Stimulated activated CD8-positive, alpha-beta memory T cell treated with anti-CD3 and anti-CD28 coated beads, Interleukin-7, amount 100 ng/mL, for 4 hours (primary cell): ENCODE measurements at regions not wholly inside any gene's neighbourhood (a gene's known extent, or its start where the extent isn't known, plus 50 kb on each side); places are given as distances from the start of the nearest gene placed in this dataset.

ENCODE experiments used
- DNase-seq, 2 donors: peaks; one replicate each; pipeline ENCODE4 v3.0.0-alpha.2; 2020; ENCODE audit warnings: low read depth in 2 of 2

- no peak for DNase-seq
These were observed 406.8 kb downstream of the ANXA1 start for GRCh38 chr9:73558471-73558870.

- DNase-seq: no peak
These were observed 413.4 kb downstream of the ANXA1 start for GRCh38 chr9:73565026-73565425.

GRCh38 chr9:73565833-73566465 lies 414.3 kb downstream of the ANXA1 start:
- no peak for DNase-seq

GRCh38 chr9:73566627-73567026 lies 415.0 kb downstream of the ANXA1 start:
- no peak for DNase-seq

- no peak for DNase-seq
These were observed 421.6 kb downstream of the ANXA1 start for GRCh38 chr9:73573235-73573634.

GRCh38 chr9:73575101-73576060 lies 423.7 kb downstream of the ANXA1 start:
- DNase-seq: no peak

- DNase-seq: no peak
These were observed 426.2 kb downstream of the ANXA1 start for GRCh38 chr9:73577848-73578247.

GRCh38 chr9:73579823-73580222 lies 428.2 kb downstream of the ANXA1 start:
- no peak for DNase-seq

GRCh38 chr9:73583576-73583975 lies 431.9 kb downstream of the ANXA1 start:
- DNase-seq: no peak

GRCh38 chr9:73595036-73595545 lies 443.4 kb downstream of the ANXA1 start:
- DNase-seq: no peak

- no peak for DNase-seq
These were observed 444.7 kb downstream of the ANXA1 start for GRCh38 chr9:73596321-73596720.

GRCh38 chr9:73597039-73597438 lies 445.4 kb downstream of the ANXA1 start:
- DNase-seq: no peak

GRCh38 chr9:73597771-73598170 lies 446.1 kb downstream of the ANXA1 start:
- no peak for DNase-seq

- DNase-seq: no peak
These were observed 457.7 kb downstream of the ANXA1 start for GRCh38 chr9:73609381-73609780.

- no peak for DNase-seq
These were observed 459.4 kb downstream of the ANXA1 start for GRCh38 chr9:73611032-73611431.

- DNase-seq: no peak
These were observed 461.5 kb downstream of the ANXA1 start for GRCh38 chr9:73613092-73613701.

- DNase-seq: no peak
These were observed 463.9 kb downstream of the ANXA1 start for GRCh38 chr9:73615557-73615956.

GRCh38 chr9:73617586-73617985 lies 465.9 kb downstream of the ANXA1 start:
- no peak for DNase-seq

- no peak for DNase-seq
These were observed 489.3 kb downstream of the ANXA1 start for GRCh38 chr9:73640971-73641370.

GRCh38 chr9:73643379-73644013 lies 491.8 kb downstream of the ANXA1 start:
- no peak for DNase-seq

- DNase-seq: no peak
These were observed 495.9 kb downstream of the ANXA1 start for GRCh38 chr9:73647560-73647959.

- DNase-seq: no peak
These were observed 497.9 kb downstream of the ANXA1 start for GRCh38 chr9:73649552-73649951.
